Muscle layer of colon (tissue), 2 donors: ENCODE measurements at regions not wholly inside any gene's neighbourhood (a gene's known extent, or its start where the extent isn't known, plus 50 kb on each side); places are given as distances from the start of the nearest gene placed in this dataset.
"Not testable (repeated sequence)": the region's sequence is repeated elsewhere in the genome, so short reads cannot be mapped to it uniquely, and the experiment has no call there.

ENCODE experiments used
- H3K27ac ChIP-seq: one replicate; pipeline ENCODE4 v1.7.0; 2013; ENCODE audit warnings: low read depth, mild to moderate bottlenecking, low read length, moderate library complexity
- H3K27me3 ChIP-seq, 2 donors: one replicate each; pipeline ENCODE4 v1.7.0; 2013; ENCODE audit warnings: low read length in 2 of 2, mild to moderate bottlenecking in 2 of 2; ENCODE audit not compliant: insufficient read depth in 2 of 2, control insufficient read depth in 1 of 2
- H3K36me3 ChIP-seq: one replicate; pipeline ENCODE4 v1.7.0; 2013; ENCODE audit warnings: mild to moderate bottlenecking, low read length; ENCODE audit not compliant: insufficient read depth
- H3K4me1 ChIP-seq: one replicate; pipeline ENCODE4 v1.7.0; 2013; ENCODE audit warnings: mild to moderate bottlenecking, low read length; ENCODE audit not compliant: insufficient read depth
- H3K4me3 ChIP-seq, 2 donors: one replicate each; pipeline ENCODE4 v1.7.0; 2013; ENCODE audit warnings: low read length in 2 of 2, low read depth in 1 of 2, mild to moderate bottlenecking in 1 of 2, moderate library complexity in 1 of 2
- H3K9ac ChIP-seq: one replicate; pipeline ENCODE4 v1.7.0; 2013; ENCODE audit warnings: low read length
- H3K9me3 ChIP-seq: one replicate; pipeline ENCODE4 v1.7.0; 2013; ENCODE audit warnings: mild to moderate bottlenecking, low read length
- donor health status: abdominal sarcoma.
- donor health status: Adenocarcinoma of cecum.

- H3K36me3 ChIP-seq = no peaks in the 10 kb centered on the region
- no peaks in the 10 kb centered on the region for H3K27me3 ChIP-seq
- no peak overlapping the region for H3K9ac ChIP-seq
- H3K9me3 ChIP-seq = peaks cover 2% of the 10 kb centered on the region
- H3K27ac ChIP-seq = no peak overlapping the region
- H3K4me1 ChIP-seq = no peaks in the 10 kb centered on the region
- no peak overlapping the region for H3K4me3 ChIP-seq
Observed at GRCh38 chr15:25248583-25249235, 190.1 kb downstream of the UBE3A start.

- Histone ChIP-seq H3K27me3 (no peaks in the 10 kb centered on the region), H3K9ac (no peak overlapping the region), H3K36me3 (no peaks in the 10 kb centered on the region)
Observed at GRCh38 chr15:25249236-25250010, 189.4 kb downstream of the UBE3A start.

DNA sequence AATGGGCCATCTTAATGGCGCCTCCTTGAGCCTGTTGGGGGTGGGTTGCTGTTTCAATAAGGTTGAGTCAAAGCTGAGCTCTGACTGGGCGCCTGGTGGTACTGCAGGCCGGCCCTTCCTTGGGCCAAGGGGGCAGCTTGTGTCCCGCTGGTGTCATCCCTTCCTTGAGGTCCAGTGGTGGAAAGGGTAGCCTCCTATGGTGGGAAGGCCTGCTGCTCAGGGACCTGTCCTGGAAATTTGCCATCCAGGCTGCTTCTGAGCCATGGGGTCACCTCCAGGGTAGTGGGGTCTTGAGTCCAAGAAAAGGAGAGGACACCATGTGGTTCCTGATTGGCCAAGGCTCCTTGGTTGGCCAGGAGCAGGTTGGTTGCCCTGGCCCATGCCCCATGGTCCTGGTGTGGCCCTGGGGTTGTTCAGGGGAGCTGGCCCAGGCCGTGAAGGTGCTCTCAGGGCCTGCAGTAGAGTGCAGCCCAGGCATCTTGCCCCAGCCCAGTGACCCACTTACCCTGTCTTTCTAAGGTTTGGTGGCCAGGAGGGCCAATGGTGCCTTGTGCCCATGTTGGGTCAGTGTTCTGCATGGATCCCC lies 188.7 kb downstream of the UBE3A start:
- no peaks in the 10 kb centered on the region for H3K4me1 ChIP-seq
- H3K27ac ChIP-seq = no peak overlapping the region
- H3K4me3 ChIP-seq = no peak overlapping the region
- H3K27me3 ChIP-seq = no peaks in the 10 kb centered on the region
- no peak overlapping the region for H3K9ac ChIP-seq
- no peaks in the 10 kb centered on the region for H3K36me3 ChIP-seq
- peaks cover 6% of the 10 kb centered on the region for H3K9me3 ChIP-seq

More at GRCh38 chr15:25249236-25250010, 189.4 kb downstream of the UBE3A start:
- H3K4me3 ChIP-seq = no peak overlapping the region
- no peak overlapping the region for H3K27ac ChIP-seq
- H3K9me3 ChIP-seq = peaks cover 6% of the 10 kb centered on the region
- no peaks in the 10 kb centered on the region for H3K4me1 ChIP-seq

DNA sequence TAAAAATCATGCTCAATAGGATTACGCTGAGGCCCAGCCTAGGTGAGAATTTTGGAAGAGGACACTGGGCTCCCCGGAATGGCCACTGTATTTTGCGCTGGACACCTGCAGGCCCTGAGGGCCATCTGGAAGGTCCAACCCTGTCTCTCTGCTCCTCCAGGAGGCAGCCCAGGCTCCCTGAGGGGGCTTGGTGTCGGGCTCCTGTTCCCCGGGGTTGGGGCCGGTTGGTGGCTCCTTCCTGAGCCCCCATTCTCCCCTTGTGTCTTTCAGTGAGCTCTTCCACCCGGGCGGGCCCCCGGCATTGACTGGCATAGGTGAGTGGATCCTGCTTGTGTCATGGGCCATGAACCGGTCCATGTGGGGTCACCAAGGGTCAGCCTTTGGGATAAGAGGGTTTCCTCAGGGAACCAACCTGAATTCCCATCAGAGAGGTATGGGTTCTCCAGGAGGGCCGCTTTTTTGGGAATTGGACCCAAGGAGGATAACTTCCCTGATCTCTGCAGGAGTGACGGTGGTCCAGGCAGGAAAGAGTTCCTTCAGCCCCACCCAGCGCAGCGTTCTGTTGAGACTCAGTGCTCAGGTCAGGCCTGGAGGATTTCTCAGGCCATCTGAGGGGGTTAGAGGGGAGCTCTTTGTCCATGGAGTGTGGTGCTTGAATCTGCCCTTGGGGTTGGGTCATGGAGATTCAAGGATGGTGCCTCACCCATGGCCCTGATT lies 187.8 kb downstream of the UBE3A start:
- no peak overlapping the region for H3K4me3 ChIP-seq
- H3K4me1 ChIP-seq = no peaks in the 10 kb centered on the region
- no peak overlapping the region for H3K9ac ChIP-seq
- H3K27ac ChIP-seq = no peak overlapping the region
- no peaks in the 10 kb centered on the region for H3K36me3 ChIP-seq
- H3K9me3 ChIP-seq = peaks cover 6% of the 10 kb centered on the region
- H3K27me3 ChIP-seq = no peaks in the 10 kb centered on the region

- Histone ChIP-seq H3K9ac (no peak overlapping the region), H3K27me3 (no peaks in the 10 kb centered on the region), H3K4me3 (no peak overlapping the region), H3K4me1 (no peaks in the 10 kb centered on the region), H3K36me3 (no peaks in the 10 kb centered on the region), H3K27ac (no peak overlapping the region), H3K9me3 (peaks cover 6% of the 10 kb centered on the region)
Observed at GRCh38 chr15:25251700-25252390, 187.0 kb downstream of the UBE3A start.

- H3K4me3 ChIP-seq, H3K9me3 ChIP-seq, H3K27ac ChIP-seq, H3K27me3 ChIP-seq, H3K4me1 ChIP-seq, H3K36me3 ChIP-seq, H3K9ac ChIP-seq: not testable (repeated sequence)
Observed at GRCh38 chr15:25253048-25253973, 185.5 kb downstream of the UBE3A start.

DNA sequence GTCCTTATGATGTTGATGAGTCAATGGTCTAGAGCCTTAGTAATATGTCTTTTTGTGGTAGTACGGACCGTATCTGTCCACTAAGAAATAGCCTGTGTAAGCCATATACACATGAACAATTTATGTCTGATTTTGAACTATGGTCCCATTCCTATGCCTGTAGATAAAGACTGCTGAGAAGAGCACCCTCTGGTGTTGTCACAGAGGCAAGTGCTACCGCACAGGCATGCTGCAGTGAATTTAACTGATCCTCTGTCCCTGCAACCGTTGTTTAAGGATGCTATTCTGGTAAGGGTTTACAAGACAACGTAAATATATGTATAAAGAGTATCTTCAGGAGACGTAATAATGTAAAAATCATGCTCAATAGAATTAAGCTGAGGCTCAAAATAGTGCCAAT lies 170.7 kb downstream of the UBE3A start:
- Histone ChIP-seq H3K27ac (no peak overlapping the region), H3K4me3 (no peak overlapping the region)

More for the DNA sequence above, 170.7 kb downstream of the UBE3A start:
- Histone ChIP-seq H3K4me1 (no peaks in the 10 kb centered on the region), H3K9ac (no peak overlapping the region), H3K27me3 (no peaks in the 10 kb centered on the region), H3K9me3 (peaks cover 4% of the 10 kb centered on the region), H3K36me3 (no peaks in the 10 kb centered on the region)
